ENCODE measurements at regions not wholly inside any gene's neighbourhood (a gene's known extent, or its start where the extent isn't known, plus 50 kb on each side); places are given as distances from the start of the nearest gene placed in this dataset.
A peak's percentile ranks its signal among the peaks of the same experiment; 100 is the strongest.

DNA sequence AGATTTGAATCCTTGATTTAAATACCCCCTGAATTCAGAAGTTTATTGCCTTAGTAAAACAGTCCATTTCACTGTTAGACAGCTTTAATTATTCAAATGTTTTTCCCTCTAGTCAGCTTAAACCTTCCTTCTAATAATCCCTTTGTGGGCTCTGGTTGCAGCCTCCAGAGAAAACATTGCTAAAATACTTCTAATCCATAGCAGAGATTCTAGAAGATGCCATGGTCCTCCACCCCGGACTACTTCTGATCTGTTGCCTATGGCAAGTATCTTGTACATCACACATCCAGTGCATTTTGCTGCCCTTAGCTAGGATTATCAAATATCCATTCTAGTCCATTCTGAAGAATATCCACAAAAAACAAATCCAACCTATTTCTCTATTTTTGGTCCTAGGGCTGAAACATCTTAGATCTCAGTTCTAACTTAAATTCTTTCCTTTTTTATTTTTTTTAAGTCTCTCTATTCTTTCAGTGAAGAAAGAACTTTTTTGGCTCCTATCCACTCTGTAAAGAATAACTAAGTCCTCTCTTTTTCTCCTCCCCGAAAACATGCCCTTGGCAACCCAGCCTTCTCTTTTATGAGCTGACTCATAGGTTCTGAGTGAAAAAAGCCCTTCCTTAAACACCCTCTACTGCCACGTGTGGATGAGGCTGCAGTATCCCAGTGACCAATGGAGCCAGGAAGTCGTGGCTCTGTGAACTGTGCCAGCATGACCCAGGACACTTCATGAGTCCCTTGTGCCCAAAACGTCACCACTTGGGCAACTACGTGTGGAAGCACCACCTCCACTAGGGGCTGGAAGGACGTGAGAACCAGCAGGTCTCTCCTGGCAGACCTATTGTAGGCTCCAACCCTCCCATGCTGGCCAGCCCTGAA lies 349.8 kb downstream of the TNS1 start:
- no peaks in the 10 kb centered on the region for H4K20me1 ChIP-seq (ENCODE audit: insufficient read depth)
- TF ChIP-seq, protein P1, sequence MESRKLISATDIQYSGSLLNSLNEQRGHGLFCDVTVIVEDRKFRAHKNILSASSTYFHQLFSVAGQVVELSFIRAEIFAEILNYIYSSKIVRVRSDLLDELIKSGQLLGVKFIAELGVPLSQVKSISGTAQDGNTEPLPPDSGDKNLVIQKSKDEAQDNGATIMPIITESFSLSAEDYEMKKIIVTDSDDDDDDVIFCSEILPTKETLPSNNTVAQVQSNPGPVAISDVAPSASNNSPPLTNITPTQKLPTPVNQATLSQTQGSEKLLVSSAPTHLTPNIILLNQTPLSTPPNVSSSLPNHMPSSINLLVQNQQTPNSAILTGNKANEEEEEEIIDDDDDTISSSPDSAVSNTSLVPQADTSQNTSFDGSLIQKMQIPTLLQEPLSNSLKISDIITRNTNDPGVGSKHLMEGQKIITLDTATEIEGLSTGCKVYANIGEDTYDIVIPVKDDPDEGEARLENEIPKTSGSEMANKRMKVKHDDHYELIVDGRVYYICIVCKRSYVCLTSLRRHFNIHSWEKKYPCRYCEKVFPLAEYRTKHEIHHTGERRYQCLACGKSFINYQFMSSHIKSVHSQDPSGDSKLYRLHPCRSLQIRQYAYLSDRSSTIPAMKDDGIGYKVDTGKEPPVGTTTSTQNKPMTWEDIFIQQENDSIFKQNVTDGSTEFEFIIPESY (IDR thresholded peaks at IDR 0.05; ENCODE audit: borderline replicate concordance, low read depth) = no peak
- TF ChIP-seq, protein P2, sequence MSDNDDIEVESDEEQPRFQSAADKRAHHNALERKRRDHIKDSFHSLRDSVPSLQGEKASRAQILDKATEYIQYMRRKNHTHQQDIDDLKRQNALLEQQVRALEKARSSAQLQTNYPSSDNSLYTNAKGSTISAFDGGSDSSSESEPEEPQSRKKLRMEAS (IDR thresholded peaks at IDR 0.05; ENCODE audit: low read depth) = peak; percentile 45; the same call in 1 of the 2 replicates
- 0 out of 2 replicates have a peak, but pooled peaks have one; percentile 14 for TF ChIP-seq CTCF (IDR thresholded peaks at IDR 0.05)
- DNase-seq = no peak
- H3K9ac ChIP-seq = 0 out of 2 replicates have a peak overlapping the region, but pooled peaks have one; percentile 19
- H3F3A ChIP-seq (replicated peaks; ENCODE audit: insufficient read depth) = no peaks in the 10 kb centered on the region
- 0 out of 2 replicates have a peak overlapping the region, but pooled peaks have one; percentile 13 for H3K4me2 ChIP-seq
- H3K9me2 ChIP-seq = no peaks in the 10 kb centered on the region
- ChIA-PET CTCF (interaction anchor here (0.8 to 4.3 kb wide), 7 partner anchors 18 to 971 kb away, joined by 3 to 39 read pairs (median 4); no protein-coding TSS in a partner anchor), POLR2A (no interaction called here)
- no peaks in the 10 kb centered on the region for H3K9me3 ChIP-seq
- 28% methylated on average over 4 of the region's 7 CpGs for WGBS (ENCODE audit: low lambda C conversion rate)
- no peaks in the 10 kb centered on the region for H3K79me2 ChIP-seq (ENCODE audit: insufficient read depth)
- peak overlapping the region in 1 of 2 experiments; percentile 59; a peak in 2 of 4 replicates for H3K27ac ChIP-seq (ENCODE audit: low read depth in 2 of 2, low read length in 1 of 2)
- H2AFZ ChIP-seq (ENCODE audit: low read depth) = no peak overlapping the region; the same call in 1 of the 2 replicates
- H3K4me1 ChIP-seq (ENCODE audit: control insufficient read depth in 1 of 2, insufficient read depth in 2 of 2, low read depth in 1 of 2, low read length in 1 of 2) = peaks cover 0 to 14% of the 10 kb centered on the region in 2 experiments; a peak in 2 of 4 replicates
- no peak overlapping the region for H3K4me3 ChIP-seq (ENCODE audit: low read depth in 2 of 2, low read length in 1 of 2)
- H3K27me3 ChIP-seq (ENCODE audit: insufficient read depth) = no peaks in the 10 kb centered on the region
- no peaks in the 10 kb centered on the region for H3K36me3 ChIP-seq (replicated peaks in 1 of 2; ENCODE audit: control insufficient read depth in 1 of 2, insufficient read depth in 2 of 2, low read length in 1 of 2)

DNA sequence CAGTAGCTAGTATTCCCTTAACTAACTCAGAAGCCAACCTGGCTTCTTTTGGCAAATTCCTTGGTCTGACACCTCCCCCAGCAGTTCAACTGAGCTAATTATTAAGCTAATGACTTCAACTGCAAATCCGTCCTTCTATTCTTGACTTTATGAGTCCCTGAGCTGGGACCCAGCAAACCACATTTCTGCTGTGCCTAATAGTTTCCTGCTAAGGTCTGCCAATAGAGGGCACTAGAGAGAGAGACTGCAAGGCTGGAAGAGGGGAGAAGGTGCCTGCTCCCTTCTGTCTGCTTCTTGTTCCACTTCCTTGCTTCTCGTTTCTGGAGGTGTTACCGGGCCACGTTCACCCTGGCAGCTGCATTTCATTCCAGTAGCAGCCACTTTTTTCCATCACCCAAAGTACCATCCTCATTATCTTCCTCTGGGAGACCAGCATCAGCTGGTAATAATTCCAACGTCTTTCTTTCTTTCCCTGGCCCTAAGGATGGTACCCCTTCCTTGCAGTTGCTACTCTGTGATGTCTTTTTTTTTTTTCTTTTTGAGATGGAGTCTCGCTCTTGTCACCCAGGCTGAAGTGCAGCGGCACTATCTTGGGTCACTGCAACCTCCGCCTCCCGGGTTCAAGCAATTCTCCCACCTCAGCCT lies 352.0 kb downstream of the TNS1 start:
- Histone ChIP-seq H3K9ac (no peak overlapping the region), H3K9me3 (no peaks in the 10 kb centered on the region), H3K4me2 (no peak overlapping the region), H3K79me2 (ENCODE audit: insufficient read depth) (no peaks in the 10 kb centered on the region), H3K27ac (ENCODE audit: low read depth in 2 of 2, low read length in 1 of 2) (no peak overlapping the region), H3K27me3 (ENCODE audit: insufficient read depth) (no peaks in the 10 kb centered on the region), H3F3A (replicated peaks; ENCODE audit: insufficient read depth) (no peaks in the 10 kb centered on the region), H4K20me1 (ENCODE audit: insufficient read depth) (no peaks in the 10 kb centered on the region), H3K9me2 (no peaks in the 10 kb centered on the region), H2AFZ (ENCODE audit: low read depth) (no peak overlapping the region), H3K36me3 (replicated peaks in 1 of 2; ENCODE audit: control insufficient read depth in 1 of 2, insufficient read depth in 2 of 2, low read length in 1 of 2) (no peaks in the 10 kb centered on the region), H3K4me3 (ENCODE audit: low read depth in 2 of 2, low read length in 1 of 2) (no peak overlapping the region), H3K4me1 (ENCODE audit: control insufficient read depth in 1 of 2, insufficient read depth in 2 of 2, low read depth in 1 of 2, low read length in 1 of 2) (peaks cover 0 to 16% of the 10 kb centered on the region in 2 experiments; a peak in 2 of 4 replicates)
- ChIA-PET POLR2A (no interaction called here), CTCF (interaction anchor here (0.7 to 4.3 kb wide), 49 partner anchors 9 to 1158 kb away, joined by 3 to 39 read pairs (median 4); no protein-coding TSS in a partner anchor)
- TF ChIP-seq TAF1 (IDR thresholded peaks at IDR 0.05; ENCODE audit: borderline replicate concordance, low read depth, low read length) (no peak), SMC3 (IDR thresholded peaks at IDR 0.05; ENCODE audit: low read depth, low read length) (peak; percentile 60), NFIC (IDR thresholded peaks at IDR 0.05; ENCODE audit: borderline replicate concordance) (no peak), GATA2 (CRISPR knock-in tag; IDR thresholded peaks at IDR 0.05) (no peak), RAD21 (IDR thresholded peaks at IDR 0.05; ENCODE audit: low read length) (peak; percentile 66), NRF1 (IDR thresholded peaks at IDR 0.05; ENCODE audit: low read depth, low read length) (no peak), CTCF (IDR thresholded peaks at IDR 0.05) (peak; percentile 74)
- TF ChIP-seq, protein P3, sequence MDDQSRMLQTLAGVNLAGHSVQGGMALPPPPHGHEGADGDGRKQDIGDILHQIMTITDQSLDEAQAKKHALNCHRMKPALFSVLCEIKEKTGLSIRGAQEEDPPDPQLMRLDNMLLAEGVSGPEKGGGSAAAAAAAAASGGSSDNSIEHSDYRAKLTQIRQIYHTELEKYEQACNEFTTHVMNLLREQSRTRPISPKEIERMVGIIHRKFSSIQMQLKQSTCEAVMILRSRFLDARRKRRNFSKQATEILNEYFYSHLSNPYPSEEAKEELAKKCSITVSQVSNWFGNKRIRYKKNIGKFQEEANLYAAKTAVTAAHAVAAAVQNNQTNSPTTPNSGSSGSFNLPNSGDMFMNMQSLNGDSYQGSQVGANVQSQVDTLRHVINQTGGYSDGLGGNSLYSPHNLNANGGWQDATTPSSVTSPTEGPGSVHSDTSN (IDR thresholded peaks at IDR 0.05) = no peak
- peak; percentile 55 for DNase-seq
- WGBS (ENCODE audit: low lambda C conversion rate) = 52% methylated on average over 9 of the region's 9 CpGs
